ENCODE measurements at regions not wholly inside any gene's neighbourhood (a gene's known extent, or its start where the extent isn't known, plus 50 kb on each side); places are given as distances from the start of the nearest gene placed in this dataset.

DNA sequence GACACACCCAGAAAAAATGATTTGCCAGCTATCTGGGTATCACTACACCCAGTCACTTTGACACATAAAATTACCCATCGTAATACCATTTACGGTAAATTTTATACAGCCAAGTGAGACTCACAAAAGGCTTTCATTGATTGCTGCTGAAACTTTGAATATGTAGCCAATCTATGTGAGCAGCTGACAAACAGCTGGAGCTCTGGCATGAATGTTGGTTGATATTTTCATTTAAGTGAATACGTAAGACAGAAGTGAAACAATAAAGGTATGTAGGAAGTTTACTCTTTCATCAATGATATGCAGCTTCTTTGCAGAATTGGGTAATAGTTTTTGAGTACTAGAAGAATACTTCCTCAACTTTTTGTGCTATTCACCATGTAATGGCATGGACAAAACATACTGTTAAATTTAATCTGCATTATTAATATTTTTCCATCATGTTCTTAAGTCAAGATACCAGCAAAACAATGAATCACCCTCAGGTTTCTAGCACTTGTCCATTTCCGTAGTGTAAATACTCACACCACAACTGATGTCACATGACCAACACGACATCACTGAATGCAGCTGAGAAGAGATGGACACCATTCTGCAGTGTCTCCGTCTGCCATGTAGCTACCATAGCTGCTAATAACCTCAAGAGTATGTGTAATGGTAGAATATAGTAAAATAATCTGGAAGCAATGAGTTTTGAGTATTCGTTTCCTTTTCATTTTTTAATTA is 205.9 kb upstream of the HES1 start:
- Histone ChIP-seq H3K9me3 (ENCODE audit: insufficient read depth in 2 of 2, low read depth in 1 of 2, low read length in 1 of 2) (no peaks in the 10 kb centered on the region), H3K4ac (replicated peaks; ENCODE audit: insufficient read length, low read depth, low read length) (no peak overlapping the region), H3K23ac (ENCODE audit: insufficient read length) (no peak overlapping the region), H3K36me3 (ENCODE audit: control insufficient read depth in 2 of 4, insufficient read depth in 4 of 4, low read length in 3 of 4) (no peaks in the 10 kb centered on the region), H3K4me2 (ENCODE audit: insufficient read depth in 1 of 2, low read depth in 2 of 2, low read length in 2 of 2) (no peak overlapping the region), H3K56ac (replicated peaks; ENCODE audit: insufficient read length, low read depth, low read length) (no peak overlapping the region), H2BK20ac (ENCODE audit: low read length) (no peak overlapping the region), H3K4me3 (ENCODE audit: extremely low read depth in 1 of 4, insufficient read depth in 2 of 4, low read depth in 3 of 4, low read length in 4 of 4) (no peak overlapping the region), H4K5ac (ENCODE audit: insufficient read length, low read depth, low read length) (no peak overlapping the region), H2BK15ac (ENCODE audit: low read length) (no peak overlapping the region), H3K79me2 (ENCODE audit: control insufficient read depth in 1 of 2, insufficient read depth in 2 of 2, low read length in 2 of 2) (no peaks in the 10 kb centered on the region), H2BK12ac (ENCODE audit: low read depth, low read length) (no peak overlapping the region), H3K27me3 (replicated peaks in 1 of 4; ENCODE audit: control insufficient read depth in 3 of 4, extremely low read depth in 1 of 4, insufficient read depth in 3 of 4, low read length in 3 of 4) (no peaks in the 10 kb centered on the region; a peak in 1 of 7 replicates), H3K79me1 (ENCODE audit: low read depth, low read length) (no peaks in the 10 kb centered on the region), H4K8ac (ENCODE audit: extremely low read depth, insufficient read depth, low read length) (no peak overlapping the region), H3K27ac (ENCODE audit: low read depth, low read length) (no peak overlapping the region), H3K9ac (replicated peaks in 1 of 4; ENCODE audit: extremely low read depth in 1 of 4, low read depth in 3 of 4, low read length in 3 of 4) (no peak overlapping the region), H2BK120ac (replicated peaks; ENCODE audit: low read depth, low read length) (no peak overlapping the region), H2AK5ac (ENCODE audit: low read depth, low read length) (no peak overlapping the region), H3K14ac (ENCODE audit: insufficient read length) (no peak overlapping the region), H2BK5ac (ENCODE audit: low read depth, low read length) (no peak overlapping the region), H2AFZ (ENCODE audit: low read length) (no peak overlapping the region), H4K20me1 (replicated peaks in 1 of 2; ENCODE audit: control insufficient read depth in 1 of 2, insufficient read depth in 2 of 2, low read length in 2 of 2) (no peaks in the 10 kb centered on the region), H4K91ac (replicated peaks; ENCODE audit: insufficient read length, low read length) (no peak overlapping the region), H3K18ac (ENCODE audit: extremely low read depth, low read length) (no peak overlapping the region), H3K4me1 (replicated peaks in 1 of 4; ENCODE audit: control insufficient read depth in 3 of 4, insufficient read depth in 4 of 4, low read length in 3 of 4) (no peaks in the 10 kb centered on the region; a peak in 1 of 7 replicates), H3K23me2 (ENCODE audit: low read depth, low read length) (no peaks in the 10 kb centered on the region)
- TF ChIP-seq ASH2L (IDR thresholded peaks at IDR 0.05; ENCODE audit: low read length) (no peak), SUZ12 (IDR thresholded peaks at IDR 0.05; ENCODE audit: low read length) (no peak), TEAD4 (IDR thresholded peaks at IDR 0.05; ENCODE audit: low read depth, low read length) (no peak), RBBP5 (IDR thresholded peaks at IDR 0.05; ENCODE audit: borderline replicate concordance, low read depth, low read length) (no peak), CHD1 (IDR thresholded peaks at IDR 0.05; ENCODE audit: low read depth, low read length) (no peak), JUND (IDR thresholded peaks at IDR 0.05; ENCODE audit: low read length) (no peak), KDM5A (IDR thresholded peaks at IDR 0.05; ENCODE audit: low read length) (no peak), BRCA1 (IDR thresholded peaks at IDR 0.05; ENCODE audit: low read depth, low read length) (no peak), NRF1 (IDR thresholded peaks at IDR 0.05; ENCODE audit: low read depth, low read length) (no peak), CHD2 (IDR thresholded peaks at IDR 0.05; ENCODE audit: low read length) (no peak), KDM4A (IDR thresholded peaks at IDR 0.05; ENCODE audit: low read depth, low read length, severe bottlenecking) (no peak), CBX5 (IDR thresholded peaks at IDR 0.05; ENCODE audit: low read depth, low read length) (no peak), NANOG (IDR thresholded peaks at IDR 0.05; ENCODE audit: insufficient read depth, low read depth, low read length, poor library complexity, severe bottlenecking) (no peak), POU5F1 (IDR thresholded peaks at IDR 0.05; ENCODE audit: low read depth, low read length) (no peak), HDAC6 (IDR thresholded peaks at IDR 0.05; ENCODE audit: low read depth, low read length) (no peak)
- FAIRE-seq (no peak), DNase-seq (ENCODE audit: low read depth in 1 of 2, low spot score in 2 of 2) (no peak)
- CTCF ChIA-PET (ENCODE audit: partially characterized antibody), result interaction anchor here (1.6 kb wide), 2 partner anchors 10 to 12 kb away, joined by 3 to 5 read pairs; no protein-coding TSS in a partner anchor
- WGBS, 2 experiments (ENCODE audit: extremely low coverage in 1 of 2, insufficient coverage in 1 of 2, insufficient read length in 1 of 2, insufficient replicate concordance in 2 of 2, low coverage in 1 of 2, low lambda C conversion rate in 2 of 2, missing lambda C conversion rate in 1 of 2), result 87% methylated on average over 7 of the region's 7 CpGs; no CpG with 5 or more reads in 1 of the 2 experiments
- POLR2A ChIA-PET (ENCODE audit: partially characterized antibody), result no interaction called here

All from H1 (cell line).